IMR-90 (cell line): ENCODE measurements at regions not wholly inside any gene's neighbourhood (a gene's known extent, or its start where the extent isn't known, plus 50 kb on each side); places are given as distances from the start of the nearest gene placed in this dataset.

Experiments used
- ATAC-seq: fragments of 200-7000 bp; cut with Tn5 transposase; 2 replicates; pipeline ENCODE4 v1.9.1; 2020; ENCODE audit warnings: low read depth, mild to moderate bottlenecking, moderate library complexity
- BruUV-seq: library from RNA; stranded (reverse); fragments of 400-500 nt; replicated peaks from 2 replicates; lab custom pipeline; 2021; lab: Mats Ljungman, UMichigan
- CTCF ChIA-PET: fragments of 300-600 bp; formaldehyde crosslinking; extraction: SDS; loops from one replicate; lab custom pipeline; 2021; ENCODE audit warnings: antibody characterized with exemption; lab: Yijun Ruan, JAX
- POLR2A ChIA-PET: fragments of 300-600 bp; sonication (Branson Sonifier 250); formaldehyde crosslinking; loops from one replicate; lab custom pipeline; 2022; ENCODE audit warnings: antibody characterized with exemption; ENCODE audit not compliant: unreplicated experiment; lab: Charles Lee
- DNase-seq: peaks from one replicate; pipeline ENCODE4 v3.0.0; 2013
- H2AFZ ChIP-seq: replicated peaks from 2 replicates; pipeline ENCODE3; 2013; ENCODE audit warnings: low read length, mild to moderate bottlenecking; ENCODE audit not compliant: poor library complexity
- H2AK5ac ChIP-seq: 2 replicates; pipeline ENCODE4 v1.6.1; 2013; ENCODE audit warnings: low read depth, low read length, inconsistent platforms
- H2AK9ac ChIP-seq: replicated peaks from 2 replicates; pipeline ENCODE3; 2013; ENCODE audit warnings: mild to moderate bottlenecking, low read depth, low read length, moderate library complexity; ENCODE audit not compliant: poor library complexity
- H2BK120ac ChIP-seq: 2 replicates; pipeline ENCODE4 v1.6.1; 2013; ENCODE audit warnings: low read depth, low read length, inconsistent platforms
- H2BK15ac ChIP-seq: 3 replicates; pipeline ENCODE4 v1.6.1; 2013; ENCODE audit warnings: low read depth, low read length, inconsistent platforms
- H2BK20ac ChIP-seq: 2 replicates; pipeline ENCODE4 v1.6.1; 2013; ENCODE audit warnings: low read depth, mild to moderate bottlenecking, inconsistent platforms, low read length, moderate library complexity
- H2BK5ac ChIP-seq: 2 replicates; pipeline ENCODE4 v1.6.1; 2013; ENCODE audit warnings: mild to moderate bottlenecking, low read depth, low read length, inconsistent platforms; ENCODE audit not compliant: poor library complexity, severe bottlenecking
- H3K14ac ChIP-seq: replicated peaks from 2 replicates; pipeline ENCODE4 v1.6.1; 2013; ENCODE audit warnings: low read depth, low read length, inconsistent platforms
- H3K18ac ChIP-seq: 2 replicates; pipeline ENCODE4 v1.6.1; 2013; ENCODE audit warnings: low read depth, low read length, control low read depth
- H3K23ac ChIP-seq: 2 replicates; pipeline ENCODE4 v1.6.1; 2013; ENCODE audit warnings: low read depth, low read length, inconsistent platforms
- H3K27ac ChIP-seq: 2 replicates; pipeline ENCODE4 v1.5.1; 2013; ENCODE audit warnings: mild to moderate bottlenecking, control low read depth, low read length; ENCODE audit not compliant: insufficient read depth
- H3K27me3 ChIP-seq: 2 replicates; pipeline ENCODE4 v1.6.1; 2013; ENCODE audit warnings: low read length; ENCODE audit not compliant: control insufficient read depth, insufficient read depth
- H3K36me3 ChIP-seq: 2 replicates; pipeline ENCODE4 v1.6.1; 2013; ENCODE audit warnings: low read length, mixed read lengths; ENCODE audit not compliant: control insufficient read depth, insufficient read depth
- H3K4ac ChIP-seq: 2 replicates; pipeline ENCODE4 v1.6.1; 2013; ENCODE audit warnings: low read depth, low read length, inconsistent platforms
- H3K4me1 ChIP-seq: 2 replicates; pipeline ENCODE4 v1.6.1; 2013; ENCODE audit warnings: low read length, mixed read lengths; ENCODE audit not compliant: control insufficient read depth, insufficient read depth
- H3K4me2 ChIP-seq: 2 replicates; pipeline ENCODE4 v1.6.1; 2013; ENCODE audit warnings: low read depth, mild to moderate bottlenecking, control low read depth, low read length, moderate library complexity
- H3K4me3 ChIP-seq: 2 replicates; pipeline ENCODE4 v1.5.1; 2013; ENCODE audit warnings: low read depth, mild to moderate bottlenecking, control low read depth, low read length, moderate library complexity; ENCODE audit not compliant: insufficient read depth
- H3K56ac ChIP-seq: 2 replicates; pipeline ENCODE4 v1.6.1; 2013; ENCODE audit warnings: low read length, inconsistent platforms; ENCODE audit not compliant: insufficient read depth; ENCODE audit errors: extremely low read depth
- H3K79me1 ChIP-seq, 2 experiments: 2 replicates each; pipeline ENCODE4 v1.6.1; 2013; ENCODE audit warnings: low read length in 2 of 2, inconsistent platforms in 1 of 2, low read depth in 1 of 2
- H3K9ac ChIP-seq: 2 replicates; pipeline ENCODE4 v1.6.1; 2013; ENCODE audit warnings: low read depth, low read length, control low read depth
- H3K9me1 ChIP-seq: 2 replicates; pipeline ENCODE4 v1.6.1; 2013; ENCODE audit warnings: low read length, inconsistent platforms; ENCODE audit not compliant: insufficient read depth
- H3K9me3 ChIP-seq: 2 replicates; pipeline ENCODE4 v1.6.1; 2013; ENCODE audit warnings: low read length; ENCODE audit not compliant: control insufficient read depth, insufficient read depth
- H4K20me1 ChIP-seq: 2 replicates; pipeline ENCODE4 v1.6.1; 2013; ENCODE audit warnings: low read length, inconsistent platforms; ENCODE audit not compliant: insufficient read depth
- H4K5ac ChIP-seq: 2 replicates; pipeline ENCODE4 v1.6.1; 2013; ENCODE audit warnings: mild to moderate bottlenecking, low read depth, low read length, control low read depth
- H4K8ac ChIP-seq, 2 experiments: 2 replicates each; pipeline ENCODE4 v1.6.1; 2013; ENCODE audit warnings: low read depth in 2 of 2, low read length in 2 of 2, control low read depth in 1 of 2, inconsistent platforms in 1 of 2
- H4K91ac ChIP-seq: 2 replicates; pipeline ENCODE4 v1.6.1; 2013; ENCODE audit warnings: low read depth, low read length, inconsistent platforms; ENCODE audit not compliant: insufficient read depth
- MAFK ChIP-seq: IDR thresholded peaks from 2 replicates; pipeline ENCODE4 v1.6.1; 2012; ENCODE audit warnings: low read depth, low read length, improper control_type of control experiment
- RAD21 ChIP-seq: IDR thresholded peaks from 2 replicates; pipeline ENCODE4 v1.6.1; 2012; ENCODE audit warnings: low read length, improper control_type of control experiment
- WGBS, 2 experiments: methylation state at CpG; one replicate each; pipeline versions ENCODE4 v1.1.5 to v1.1.7; 2013; ENCODE audit warnings: missing lambda C conversion rate in 2 of 2; ENCODE audit not compliant: insufficient read length in 1 of 2; ENCODE audit errors: extremely low coverage in 2 of 2; 5-methylcytosine and 5-hydroxymethylcytosine counted together
- dilution Hi-C: fragments of 300-500 bp; cut with HindIII; formaldehyde crosslinking; loops from one replicate; pipeline ENCODE4 v1.14.3; 2018; ENCODE audit warnings: low sequenced_read_pairs; ENCODE audit not compliant: unreplicated experiment
- in situ Hi-C: fragments of 300-500 bp; cut with MboI; formaldehyde crosslinking; loops from 3 replicates; pipeline ENCODE4 v1.14.3; 2019; ENCODE audit warnings: low sequenced_read_pairs, inconsistent platforms, mixed read lengths
- intact Hi-C: fragments of 100-400 bp; cut with micrococcal nuclease; formaldehyde crosslinking; loops from 2 replicates; pipeline ENCODE4 v1.10.0; 2022

DNA sequence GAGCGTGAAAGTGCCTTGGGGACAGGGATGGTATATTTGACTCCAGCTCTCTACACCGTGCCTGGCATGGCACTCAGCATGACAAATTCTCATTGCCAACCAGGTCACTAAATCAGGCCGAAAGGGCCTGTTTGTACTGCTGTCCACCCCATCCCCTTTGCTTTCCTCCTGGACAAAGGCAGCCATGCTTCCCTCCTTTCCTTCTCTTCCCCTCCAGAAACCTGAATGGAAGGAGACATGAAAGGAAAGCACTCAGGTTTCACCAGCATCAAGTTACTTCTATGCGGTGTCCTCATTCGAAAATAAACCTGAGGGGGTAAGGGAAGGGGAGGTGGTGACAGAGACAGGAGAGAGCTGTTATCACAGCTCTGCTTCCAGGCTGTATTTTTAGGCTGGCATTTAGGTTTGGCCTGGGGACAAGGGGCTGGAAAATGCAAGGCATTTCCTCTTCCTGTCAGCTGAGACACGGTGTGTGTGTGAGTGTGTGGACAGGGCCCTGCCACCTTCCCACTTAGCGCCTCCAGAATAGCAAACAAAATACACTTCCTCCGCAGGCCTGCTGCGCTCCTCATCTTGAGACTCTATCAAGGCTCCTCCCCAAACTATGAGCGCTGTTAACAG lies 79.9 kb upstream of the COL13A1 start:
- H4K20me1 ChIP-seq: no peaks in the 10 kb centered on the region
- POLR2A ChIA-PET: no interaction called here
- H3K4ac ChIP-seq: peak overlapping the region; percentile 85; the same call in 1 of the 2 replicates
- H2AK9ac ChIP-seq: no peak overlapping the region
- DNase-seq: peak; percentile 61
- peak overlapping the region; percentile 62; the same call in 2 of the 3 replicates for H2BK15ac ChIP-seq
- no peak overlapping the region for H3K4me2 ChIP-seq
- peak overlapping the region; percentile 44 to 89; a peak in 3 of 4 replicates for H4K8ac ChIP-seq
- peak overlapping the region; percentile 63; the same call in 1 of the 2 replicates for H2BK20ac ChIP-seq
- no peak overlapping the region for H3K4me3 ChIP-seq
- intact Hi-C loops (no loop called here), dilution Hi-C loops (no loop called here), in situ Hi-C loops (no loop called here)
- H2AK5ac ChIP-seq: peak overlapping the region; percentile 79; the same call in 1 of the 2 replicates
- H3K36me3 ChIP-seq: no peaks in the 10 kb centered on the region
- no peaks in the 10 kb centered on the region for H3K79me1 ChIP-seq
- H3K4me1 ChIP-seq: peaks cover 7% of the 10 kb centered on the region
- WGBS, 2 experiments: no CpG with 5 or more reads among the region's 10 CpGs
- no peak overlapping the region for H3K56ac ChIP-seq
- H2BK5ac ChIP-seq: peak overlapping the region; percentile 61
- CTCF ChIA-PET: interaction anchor here (1.2 to 1.4 kb wide), 2 partner anchors 9 to 78 kb away, joined by 3 to 4 read pairs; no protein-coding TSS in a partner anchor
- peak overlapping the region; percentile 92 for H2BK120ac ChIP-seq
- H3K23ac ChIP-seq: peak overlapping the region; percentile 73; the same call in 1 of the 2 replicates
- TF ChIP-seq RAD21 (no peak), MAFK (no peak)
- peaks cover 4% of the 10 kb centered on the region; the same call in 1 of the 2 replicates for H3K9me1 ChIP-seq
- H3K27me3 ChIP-seq: no peaks in the 10 kb centered on the region; the same call in 1 of the 2 replicates
- H3K14ac ChIP-seq: peak overlapping the region; percentile 83
- no peak overlapping the region for H3K9ac ChIP-seq
- peaks cover 4% of the 10 kb centered on the region for H3K9me3 ChIP-seq
- peak overlapping the region; percentile 39 for H4K5ac ChIP-seq
- peak overlapping the region; percentile 66; the same call in 1 of the 2 replicates for H3K18ac ChIP-seq
- peak overlapping the region; percentile 53; the same call in 1 of the 2 replicates for H3K27ac ChIP-seq
- BruUV-seq: no TSS peak
- peak; percentile 73 for ATAC-seq
- peak overlapping the region; percentile 76 for H2AFZ ChIP-seq
- peak overlapping the region; percentile 43 for H4K91ac ChIP-seq
